Skeletal muscle tissue (tissue), 3 donors: ENCODE measurements at regions not wholly inside any gene's neighbourhood (a gene's known extent, or its start where the extent isn't known, plus 50 kb on each side); places are given as distances from the start of the nearest gene placed in this dataset.

Experiments
- H3K27ac ChIP-seq: one replicate; pipeline ENCODE4 v1.7.0; 2013; ENCODE audit warnings: mild to moderate bottlenecking, low read depth, low read length, inconsistent platforms
- H3K27me3 ChIP-seq, 3 donors: one replicate each; pipeline ENCODE4 v1.7.0; 2013; ENCODE audit warnings: low read length in 3 of 3; ENCODE audit not compliant: control insufficient read depth in 3 of 3, insufficient read depth in 3 of 3
- H3K36me3 ChIP-seq, 3 donors: one replicate each; pipeline ENCODE4 v1.7.0; 2013; ENCODE audit warnings: low read length in 3 of 3; ENCODE audit not compliant: control insufficient read depth in 3 of 3, insufficient read depth in 3 of 3
- H3K4me1 ChIP-seq, 3 donors: one replicate each; pipeline ENCODE4 v1.7.0; 2013; ENCODE audit warnings: low read length in 3 of 3, mild to moderate bottlenecking in 3 of 3; ENCODE audit not compliant: control insufficient read depth in 3 of 3, insufficient read depth in 3 of 3
- H3K4me3 ChIP-seq, 3 donors: one replicate each; pipeline ENCODE4 v1.7.0; 2013; ENCODE audit warnings: low read length in 3 of 3
- H3K9ac ChIP-seq, 3 donors: one replicate each; pipeline ENCODE4 v1.7.0; 2013; ENCODE audit warnings: low read length in 3 of 3, mild to moderate bottlenecking in 3 of 3, moderate library complexity in 2 of 3, low read depth in 1 of 3
- H3K9me3 ChIP-seq, 3 donors: one replicate each; pipeline ENCODE4 v1.7.0; 2013; ENCODE audit warnings: low read length in 3 of 3; ENCODE audit not compliant: control insufficient read depth in 3 of 3
- donor health status: Osteomylitis.

GRCh38 chr6:137736048-137736818 is 130.8 kb upstream of the TNFAIP3 start:
- Histone ChIP-seq H3K4me3 (no peak overlapping the region), H3K4me1 (no peaks in the 10 kb centered on the region), H3K36me3 (no peaks in the 10 kb centered on the region), H3K27ac (no peak overlapping the region), H3K27me3 (no peaks in the 10 kb centered on the region), H3K9me3 (no peaks in the 10 kb centered on the region), H3K9ac (no peak overlapping the region)

GRCh38 chr6:137736911-137737310 is 130.1 kb upstream of the TNFAIP3 start:
- H3K4me1 ChIP-seq: no peaks in the 10 kb centered on the region
- H3K9me3 ChIP-seq: no peaks in the 10 kb centered on the region
- no peak overlapping the region for H3K9ac ChIP-seq
- H3K27me3 ChIP-seq: no peaks in the 10 kb centered on the region
- H3K27ac ChIP-seq: no peak overlapping the region
- no peaks in the 10 kb centered on the region for H3K36me3 ChIP-seq
- no peak overlapping the region for H3K4me3 ChIP-seq

GRCh38 chr6:137737836-137738596 is 129.0 kb upstream of the TNFAIP3 start:
- no peak overlapping the region for H3K9ac ChIP-seq
- H3K4me3 ChIP-seq: no peak overlapping the region
- H3K36me3 ChIP-seq: no peaks in the 10 kb centered on the region
- H3K27me3 ChIP-seq: no peaks in the 10 kb centered on the region
- H3K4me1 ChIP-seq: no peaks in the 10 kb centered on the region
- no peak overlapping the region for H3K27ac ChIP-seq
- no peaks in the 10 kb centered on the region for H3K9me3 ChIP-seq

DNA sequence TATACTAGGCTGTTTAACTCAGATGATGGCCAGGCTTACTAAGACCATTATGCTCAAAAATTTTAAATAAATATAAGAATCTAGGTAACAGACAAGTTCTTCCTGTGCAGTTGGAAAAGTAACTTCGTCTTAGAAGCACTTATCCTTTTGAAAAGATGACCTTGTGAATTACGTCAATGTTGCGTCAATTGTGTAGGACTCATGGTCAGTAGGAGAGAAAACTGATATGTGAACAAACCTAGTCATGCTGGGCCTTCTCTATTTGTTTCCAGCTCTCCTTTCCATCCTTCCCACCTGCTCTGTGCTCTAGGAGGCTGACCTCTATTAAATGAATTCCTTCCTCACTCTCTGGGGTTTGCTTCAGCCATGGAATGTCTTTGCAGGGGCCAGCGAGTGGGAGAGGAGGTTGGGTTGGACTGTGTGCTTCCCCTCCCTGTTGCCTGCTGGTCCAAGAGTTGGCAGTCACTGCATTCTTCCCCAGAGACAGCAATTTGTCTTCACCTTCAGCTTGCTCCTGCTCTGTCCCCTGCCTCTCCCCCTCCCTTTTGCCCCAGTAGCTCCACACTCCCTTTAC is 128.0 kb upstream of the TNFAIP3 start:
- H3K4me3 ChIP-seq: no peak overlapping the region
- no peaks in the 10 kb centered on the region for H3K36me3 ChIP-seq
- no peaks in the 10 kb centered on the region for H3K4me1 ChIP-seq
- H3K9ac ChIP-seq: no peak overlapping the region
- H3K9me3 ChIP-seq: no peaks in the 10 kb centered on the region
- no peak overlapping the region for H3K27ac ChIP-seq
- no peaks in the 10 kb centered on the region for H3K27me3 ChIP-seq

DNA sequence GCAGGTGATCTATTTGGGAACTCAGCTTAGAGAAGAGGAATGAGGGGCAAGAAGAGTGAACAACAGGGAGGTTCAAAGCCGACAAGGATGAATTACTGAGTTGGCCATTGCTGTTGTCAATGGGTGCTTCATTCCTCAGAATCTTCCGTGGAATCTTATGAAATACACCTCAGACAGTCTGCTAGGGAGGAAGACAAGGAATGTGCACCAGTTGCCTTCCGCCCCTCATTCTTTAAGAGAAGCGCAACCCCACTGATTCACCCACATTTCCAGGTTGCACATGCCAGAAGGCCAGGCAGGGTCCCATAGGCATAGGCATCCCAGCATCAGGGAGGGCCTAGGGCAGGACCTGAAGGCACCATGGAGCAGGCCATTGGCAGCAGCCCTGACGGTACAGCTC is 127.5 kb upstream of the TNFAIP3 start:
- Histone ChIP-seq H3K9me3 (no peaks in the 10 kb centered on the region), H3K4me3 (no peak overlapping the region), H3K36me3 (no peaks in the 10 kb centered on the region), H3K27me3 (no peaks in the 10 kb centered on the region), H3K4me1 (no peaks in the 10 kb centered on the region), H3K9ac (no peak overlapping the region), H3K27ac (no peak overlapping the region)

- no peak overlapping the region for H3K4me3 ChIP-seq
- H3K36me3 ChIP-seq: no peaks in the 10 kb centered on the region
- H3K27ac ChIP-seq: no peak overlapping the region
- peaks cover 0 to 4% (median 3%) of the 10 kb centered on the region in 3 donors for H3K4me1 ChIP-seq
- H3K9me3 ChIP-seq: no peaks in the 10 kb centered on the region
- H3K27me3 ChIP-seq: no peaks in the 10 kb centered on the region
- H3K9ac ChIP-seq: no peak overlapping the region
Observed at GRCh38 chr6:137740091-137740755, 126.8 kb upstream of the TNFAIP3 start.

GRCh38 chr6:137740967-137741761 is 125.9 kb upstream of the TNFAIP3 start:
- H3K27ac ChIP-seq: no peak overlapping the region
- H3K9me3 ChIP-seq: no peaks in the 10 kb centered on the region
- no peak overlapping the region for H3K4me3 ChIP-seq
- no peaks in the 10 kb centered on the region for H3K27me3 ChIP-seq
- H3K4me1 ChIP-seq: peaks cover 0 to 5% (median 3%) of the 10 kb centered on the region in 3 donors
- H3K9ac ChIP-seq: no peak overlapping the region
- H3K36me3 ChIP-seq: no peaks in the 10 kb centered on the region

DNA sequence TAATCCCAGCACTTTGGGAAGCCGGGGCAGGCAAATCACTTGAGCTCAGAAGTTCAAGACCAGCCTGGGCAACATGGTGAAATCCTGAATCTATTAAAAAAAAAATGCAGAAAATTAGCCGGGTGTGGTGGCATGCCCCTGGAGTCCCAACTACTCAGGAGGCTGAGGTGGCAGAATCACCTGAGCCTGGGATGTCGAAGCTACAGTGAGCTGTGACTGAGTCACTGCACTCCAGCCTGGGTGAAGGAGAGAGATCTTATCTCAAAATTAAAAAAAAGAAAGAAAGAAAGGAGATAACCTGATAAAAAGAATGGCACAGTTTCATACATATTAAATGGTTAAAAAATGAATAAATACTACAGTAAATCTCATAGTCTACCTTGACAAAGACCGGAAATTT is 123.6 kb upstream of the TNFAIP3 start:
- H3K9me3 ChIP-seq: no peaks in the 10 kb centered on the region
- no peak overlapping the region for H3K9ac ChIP-seq
- H3K4me3 ChIP-seq: no peak overlapping the region
- H3K27ac ChIP-seq: no peak overlapping the region
- H3K27me3 ChIP-seq: no peaks in the 10 kb centered on the region
- H3K4me1 ChIP-seq: peaks cover 2 to 6% (median 3%) of the 10 kb centered on the region in 3 donors
- H3K36me3 ChIP-seq: no peaks in the 10 kb centered on the region

DNA sequence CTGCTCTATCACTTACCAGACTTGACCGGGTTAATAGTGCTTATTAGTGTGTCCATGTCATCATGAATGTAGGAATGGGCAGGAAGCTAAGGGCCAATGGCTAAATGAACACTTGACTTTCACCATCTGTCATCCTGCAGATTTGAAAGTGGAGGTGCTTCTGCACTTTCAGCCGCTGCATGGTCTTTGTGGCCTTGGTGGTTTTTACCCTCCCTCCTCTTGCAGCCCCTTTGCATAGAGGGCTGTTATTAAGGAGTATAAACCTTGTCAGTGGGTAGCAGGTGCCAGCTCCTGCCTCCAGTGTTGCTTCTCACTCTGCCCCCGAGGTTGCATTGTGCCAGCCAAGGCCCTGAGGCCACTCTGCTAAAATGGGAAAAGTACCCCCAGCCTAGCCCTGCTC is 122.2 kb upstream of the TNFAIP3 start:
- no peak overlapping the region for H3K27ac ChIP-seq
- H3K4me1 ChIP-seq: peaks cover 9 to 16% (median 12%) of the 10 kb centered on the region in 3 donors
- no peak overlapping the region for H3K4me3 ChIP-seq
- H3K9ac ChIP-seq: no peak overlapping the region
- H3K27me3 ChIP-seq: no peaks in the 10 kb centered on the region
- no peaks in the 10 kb centered on the region for H3K36me3 ChIP-seq
- no peaks in the 10 kb centered on the region for H3K9me3 ChIP-seq
